Gastrocnemius medialis (tissue), 4 donors: ENCODE measurements at regions not wholly inside any gene's neighbourhood (a gene's known extent, or its start where the extent isn't known, plus 50 kb on each side); places are given as distances from the start of the nearest gene placed in this dataset.

ENCODE experiments used
- ATAC-seq, 2 donors: fragments of 150-250 bp; one replicate each; pipeline ENCODE4 v1.9.1; 2016
- DNase-seq, 2 donors: peaks; one replicate each; pipeline ENCODE4 v3.0.0-alpha.2; 2019
- H3K27ac ChIP-seq, 4 donors: fragments of 200-600 bp; sonication (generic); 1 replicate in 1 of 4; 2 replicates in 3 of 4; pipeline ENCODE4 v1.5.1; 2016 to 2018; ENCODE audit warnings: mild to moderate bottlenecking in 2 of 4, moderate library complexity in 1 of 4
- H3K27me3 ChIP-seq, 3 donors: fragments of 200-600 bp; sonication (generic) in 2 of 3; 1 replicate in 1 of 3; 2 replicates in 2 of 3; pipeline versions ENCODE4 v1.5.1 to v1.6.0; 2016 to 2019; ENCODE audit warnings: mild to moderate bottlenecking in 1 of 3, moderate library complexity in 1 of 3
- H3K36me3 ChIP-seq, 2 donors: fragments of 200-600 bp; sonication (generic) in 1 of 2; one replicate each; pipeline ENCODE4 v1.5.1; 2017 to 2018
- H3K4me1 ChIP-seq, 2 donors: fragments of 200-600 bp; sonication (generic) in 1 of 2; one replicate each; pipeline ENCODE4 v1.5.1; 2016 to 2017; ENCODE audit warnings: mild to moderate bottlenecking in 2 of 2
- H3K4me3 ChIP-seq, 4 donors: fragments of 200-600 bp; sonication (generic) in 3 of 4; 1 replicate in 1 of 4; 2 replicates in 3 of 4; pipeline ENCODE4 v1.5.1; 2016 to 2019; ENCODE audit warnings: mild to moderate bottlenecking in 2 of 4
- H3K9me3 ChIP-seq, 3 donors: fragments of 200-600 bp; sonication (generic) in 2 of 3; 1 replicate in 1 of 3; 2 replicates in 2 of 3; pipeline ENCODE4 v1.5.1; 2016 to 2019
- CTCF ChIP-seq, 5 experiments: fragments of 450-650 bp in 3 of 5; fragments of 200-600 bp in 2 of 5; sonication (generic) in 2 of 5; IDR thresholded peaks in 4 of 5; conservative IDR thresholded peaks in 1 of 5; 1 replicate in 4 of 5; 2 replicates in 1 of 5; pipeline ENCODE4 v1.5.1; 2016 to 2019; ENCODE audit warnings: antibody characterized with exemption in 5 of 5, mild to moderate bottlenecking in 3 of 5, moderate library complexity in 3 of 5
- POLR2A ChIP-seq, 2 donors: fragments of 450-650 bp; IDR thresholded peaks; one replicate each; pipeline ENCODE4 v1.6.1; 2017; ENCODE audit warnings: antibody characterized with exemption in 2 of 2, mild to moderate bottlenecking in 2 of 2, moderate library complexity in 2 of 2
- in situ Hi-C, 4 donors: fragments of 200-750 bp; cut with MboI; loops; one replicate each; pipeline versions ENCODE4 v1.15.0 to v1.8.0; 2017; ENCODE audit warnings: low sequenced_read_pairs in 4 of 4
- intact Hi-C: fragments of 100-400 bp; cut with DNase I; formaldehyde crosslinking; loops from one replicate; pipeline ENCODE4 v1.15.1; 2023; ENCODE audit warnings: low total_unique reads

GRCh38 chr2:18369760-18370159 lies 190.7 kb downstream of the RDH14 start:
- Histone ChIP-seq H3K4me1 (no peaks in the 10 kb centered on the region), H3K27me3 (no peaks in the 10 kb centered on the region), H3K27ac (no peak overlapping the region), H3K9me3 (no peaks in the 10 kb centered on the region), H3K4me3 (no peak overlapping the region), H3K36me3 (no peaks in the 10 kb centered on the region)
- TF ChIP-seq CTCF (IDR thresholded peaks at IDR 0.05 in 4 of 5, conservative IDR thresholded peaks at IDR 0.05 in 1 of 5) (no peak), POLR2A (IDR thresholded peaks at IDR 0.05) (no peak)
- in situ Hi-C loops, result no loop called here
- DNase-seq (no peak), ATAC-seq (no peak)
- intact Hi-C loops, result no loop called here

GRCh38 chr2:18368008-18368407 lies 192.4 kb downstream of the RDH14 start:
- intact Hi-C loops, result no loop called here
- in situ Hi-C loops, result no loop called here
- no peak for DNase-seq
- ATAC-seq, result no peak
- Histone ChIP-seq H3K27ac (no peak overlapping the region), H3K4me1 (no peaks in the 10 kb centered on the region), H3K36me3 (no peaks in the 10 kb centered on the region), H3K4me3 (no peak overlapping the region), H3K27me3 (no peaks in the 10 kb centered on the region), H3K9me3 (no peaks in the 10 kb centered on the region)
- no peak for TF ChIP-seq POLR2A (IDR thresholded peaks at IDR 0.05)
- TF ChIP-seq CTCF (IDR thresholded peaks at IDR 0.05 in 4 of 5, conservative IDR thresholded peaks at IDR 0.05 in 1 of 5), result no peak

- H3K4me1 ChIP-seq, result no peaks in the 10 kb centered on the region
- H3K27me3 ChIP-seq, result no peaks in the 10 kb centered on the region
- H3K36me3 ChIP-seq, result no peaks in the 10 kb centered on the region
- TF ChIP-seq POLR2A (IDR thresholded peaks at IDR 0.05) (no peak), CTCF (IDR thresholded peaks at IDR 0.05 in 4 of 5, conservative IDR thresholded peaks at IDR 0.05 in 1 of 5) (no peak)
- ATAC-seq (no peak), DNase-seq (no peak)
- no peak overlapping the region for H3K4me3 ChIP-seq
- intact Hi-C loops, result no loop called here
- H3K27ac ChIP-seq, result no peak overlapping the region
- in situ Hi-C loops, result no loop called here
- no peaks in the 10 kb centered on the region for H3K9me3 ChIP-seq
Observed at GRCh38 chr2:18365342-18365741, 195.1 kb downstream of the RDH14 start.

GRCh38 chr2:18363348-18363747 lies 197.1 kb downstream of the RDH14 start:
- Histone ChIP-seq H3K27ac (no peak overlapping the region), H3K9me3 (no peaks in the 10 kb centered on the region), H3K4me1 (no peaks in the 10 kb centered on the region), H3K27me3 (no peaks in the 10 kb centered on the region), H3K36me3 (no peaks in the 10 kb centered on the region), H3K4me3 (no peak overlapping the region)
- no peak for ATAC-seq
- in situ Hi-C loops, result no loop called here
- DNase-seq, result no peak
- TF ChIP-seq POLR2A (IDR thresholded peaks at IDR 0.05), result no peak
- no peak for TF ChIP-seq CTCF (IDR thresholded peaks at IDR 0.05 in 4 of 5, conservative IDR thresholded peaks at IDR 0.05 in 1 of 5)
- intact Hi-C loops, result no loop called here

GRCh38 chr2:18362696-18363095 lies 197.8 kb downstream of the RDH14 start:
- in situ Hi-C loops, result no loop called here

More at GRCh38 chr2:18362696-18363095, 197.8 kb downstream of the RDH14 start:
- no peaks in the 10 kb centered on the region for H3K36me3 ChIP-seq
- no peak for ATAC-seq
- no peaks in the 10 kb centered on the region for H3K4me1 ChIP-seq
- no peaks in the 10 kb centered on the region for H3K27me3 ChIP-seq
- TF ChIP-seq CTCF (IDR thresholded peaks at IDR 0.05 in 4 of 5, conservative IDR thresholded peaks at IDR 0.05 in 1 of 5) (no peak), POLR2A (IDR thresholded peaks at IDR 0.05) (no peak)
- H3K27ac ChIP-seq, result no peak overlapping the region
- no peak for DNase-seq
- no peak overlapping the region for H3K4me3 ChIP-seq
- intact Hi-C loops, result no loop called here
- H3K9me3 ChIP-seq, result no peaks in the 10 kb centered on the region
